ENCODE measurements at regions not wholly inside any gene's neighbourhood (a gene's known extent, or its start where the extent isn't known, plus 50 kb on each side); places are given as distances from the start of the nearest gene placed in this dataset.

DNA sequence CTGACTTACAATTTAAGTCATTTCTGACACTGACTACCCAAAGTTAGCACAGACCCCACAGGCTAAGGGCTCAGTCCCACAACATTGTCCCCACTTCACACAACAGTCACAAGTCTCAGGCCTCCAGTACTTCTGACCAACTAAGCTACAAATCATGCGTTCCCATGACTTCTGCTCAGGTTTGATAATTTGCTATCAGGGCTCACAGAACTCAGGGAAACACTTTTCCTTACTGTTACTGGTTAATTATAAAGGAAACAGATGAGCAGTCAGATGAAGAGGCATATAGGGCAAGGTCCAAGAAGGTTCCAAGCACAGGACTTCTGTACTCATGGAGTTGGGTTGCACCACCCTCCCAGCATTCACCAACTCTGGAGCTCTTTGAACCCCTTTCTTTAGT lies 151.2 kb upstream of the TNR start:
- DNase-seq = no peak

DNA sequence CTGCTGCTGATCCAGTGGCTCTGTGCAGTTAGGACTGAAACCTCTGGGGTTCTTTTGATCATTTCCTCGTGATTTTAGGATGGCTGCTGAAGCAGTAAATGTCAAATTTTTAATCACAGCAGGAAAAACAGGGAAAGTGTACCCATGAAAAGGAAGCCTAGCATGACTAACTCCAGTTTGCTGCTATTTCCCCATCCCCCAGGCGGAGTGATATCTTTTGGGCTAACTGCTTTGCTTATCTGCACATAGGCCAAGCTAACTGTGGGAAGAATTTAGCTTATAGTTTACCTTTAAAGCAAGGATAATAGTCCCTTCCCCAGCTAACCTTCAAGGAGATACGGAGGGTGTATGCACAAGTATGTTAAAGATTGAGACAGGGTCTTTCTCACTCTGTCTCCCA lies 149.8 kb upstream of the TNR start:
- no peak for DNase-seq

DNA sequence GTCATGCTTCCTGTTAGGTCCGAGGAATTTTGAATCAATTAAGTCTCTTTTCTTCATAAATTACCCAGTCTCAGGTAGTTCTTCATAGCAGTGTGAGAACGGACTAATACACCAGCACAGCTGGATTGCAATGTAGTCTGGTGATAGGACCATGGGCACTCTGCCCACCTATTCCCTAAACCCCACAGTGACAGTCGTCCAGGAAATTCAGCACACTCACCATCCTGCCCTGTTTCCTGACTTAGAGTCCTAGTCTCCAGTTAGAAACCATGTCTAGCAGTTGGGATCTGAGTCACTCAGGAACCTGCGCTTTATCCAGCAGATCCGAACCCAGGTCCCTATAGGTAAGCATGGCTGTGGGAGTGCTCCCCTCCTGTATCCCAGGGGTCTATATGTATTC lies 149.3 kb upstream of the TNR start:
- no peak for DNase-seq

DNA sequence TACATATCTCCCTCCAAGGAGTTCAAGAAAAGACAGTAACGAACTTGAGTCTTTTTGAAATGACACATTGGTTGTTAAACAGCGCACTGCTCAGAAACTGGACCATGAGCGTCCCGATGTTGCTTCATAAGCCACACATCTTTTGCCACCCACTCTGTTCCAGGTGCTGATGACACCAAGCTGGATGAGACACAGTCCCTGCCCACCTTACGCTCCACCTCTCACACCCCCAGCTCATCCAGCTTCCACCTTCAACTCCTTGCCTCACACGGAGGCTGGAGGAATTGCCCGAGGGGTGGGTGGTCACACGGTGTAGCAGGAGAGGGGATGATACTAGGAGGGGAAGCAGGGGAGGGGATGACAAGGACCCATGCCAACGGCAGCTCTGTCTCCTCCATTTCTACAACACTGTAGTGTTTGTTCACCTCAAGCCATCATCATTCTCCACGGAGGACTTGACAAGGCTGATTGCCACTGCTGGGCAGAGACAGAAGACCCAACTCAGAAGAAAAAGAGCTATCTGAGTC lies 148.5 kb upstream of the TNR start:
- no peak for DNase-seq

DNA sequence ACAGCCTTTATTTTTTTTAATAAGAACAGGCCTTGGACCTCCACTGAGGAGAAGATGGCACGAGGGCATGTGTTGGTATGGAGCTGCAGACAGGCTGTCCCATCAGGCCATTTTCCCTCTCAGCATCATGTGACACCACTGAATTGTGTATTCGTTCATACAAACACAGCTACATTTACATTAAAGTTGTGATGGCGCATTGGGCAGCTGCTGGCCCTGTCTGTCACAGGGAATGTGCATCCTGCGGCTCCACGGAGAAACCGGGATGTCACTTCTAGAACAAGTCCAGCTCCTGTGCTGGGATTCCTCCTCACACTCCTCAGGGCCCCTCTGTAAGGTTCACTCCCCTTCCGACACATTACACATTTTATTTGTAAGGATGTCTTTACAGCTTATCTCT lies 147.6 kb upstream of the TNR start:
- DNase-seq = no peak

DNA sequence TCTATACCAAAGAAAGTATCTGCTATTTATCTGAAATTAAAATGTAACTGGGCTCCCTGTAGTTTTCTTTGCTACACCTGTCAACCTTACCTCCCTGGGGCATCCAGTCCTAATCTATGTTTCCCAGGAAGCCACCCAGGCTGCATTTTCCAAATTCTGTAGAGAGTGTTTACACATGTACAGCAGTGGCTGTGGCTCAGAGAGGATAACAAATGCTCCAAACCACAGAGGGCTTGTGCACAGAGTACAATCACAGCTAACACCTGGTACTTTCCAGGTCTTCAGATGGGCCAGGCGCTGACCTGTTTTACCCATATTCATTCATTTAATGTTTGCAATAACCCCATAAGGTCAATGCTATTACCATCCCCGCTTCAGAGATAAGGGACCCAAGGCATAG lies 146.5 kb upstream of the TNR start:
- DNase-seq = no peak

DNA sequence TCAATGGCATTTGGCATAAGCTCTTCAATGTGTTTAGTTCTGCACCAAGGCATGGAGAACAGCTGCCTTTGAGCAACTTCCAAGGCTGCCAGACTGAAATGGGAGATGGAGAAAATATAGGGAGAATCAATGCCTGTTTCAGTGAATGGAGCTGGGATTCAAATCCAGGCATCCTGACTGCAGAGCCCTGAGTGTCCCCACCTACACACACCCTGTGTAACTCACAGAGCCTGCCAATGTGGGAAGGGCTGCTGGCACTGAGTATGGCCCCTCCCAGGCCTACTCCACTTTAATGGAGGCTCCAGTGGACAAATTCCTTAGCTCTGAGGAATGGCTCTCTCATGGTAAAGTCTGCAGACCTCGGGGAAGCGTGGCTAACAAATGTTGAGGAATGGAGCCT lies 145.6 kb upstream of the TNR start:
- DNase-seq = no peak

DNA sequence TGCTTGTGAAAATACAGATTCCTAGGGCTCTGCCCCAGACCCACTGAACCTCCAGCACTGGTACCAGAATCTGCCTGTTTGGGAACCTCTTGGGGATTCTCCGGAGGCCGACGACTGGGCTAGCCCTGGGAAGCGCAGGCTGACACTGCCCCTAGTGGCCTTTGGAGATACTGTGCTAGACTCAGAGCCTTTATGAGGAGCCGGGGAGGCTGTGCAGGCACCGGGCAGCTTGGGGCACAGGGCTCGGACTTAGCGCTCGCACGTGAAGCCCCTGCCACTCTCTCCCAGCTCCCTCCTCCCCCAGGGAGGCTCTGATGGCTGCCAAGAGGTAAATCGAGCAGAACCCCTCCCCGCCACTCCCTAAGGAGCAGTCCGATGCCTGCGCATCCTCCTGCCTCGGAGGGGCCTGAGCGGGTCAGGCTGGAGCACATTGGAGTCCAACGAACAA lies 144.6 kb upstream of the TNR start:
- DNase-seq = peak; percentile 81

DNA sequence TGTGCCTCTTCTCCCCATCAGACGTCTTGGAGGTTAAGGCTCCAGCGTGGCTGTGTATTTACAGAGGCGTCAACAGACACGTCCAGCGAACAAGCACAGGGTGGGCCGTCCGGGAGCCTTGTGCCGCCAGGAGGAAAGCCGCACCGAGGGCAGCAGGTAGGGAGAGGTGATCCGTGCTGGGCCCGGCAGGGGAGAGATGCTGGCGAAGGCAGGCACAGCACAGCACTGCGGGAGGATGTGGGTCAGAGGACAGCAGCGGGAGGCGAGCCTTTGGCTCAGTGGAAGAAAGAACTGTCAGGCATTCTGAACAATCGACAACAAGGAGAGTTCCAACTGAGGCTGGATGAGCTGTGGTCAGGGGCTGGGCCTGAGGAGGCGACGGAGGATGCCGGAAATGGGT lies 144.1 kb upstream of the TNR start:
- no peak for DNase-seq

DNA sequence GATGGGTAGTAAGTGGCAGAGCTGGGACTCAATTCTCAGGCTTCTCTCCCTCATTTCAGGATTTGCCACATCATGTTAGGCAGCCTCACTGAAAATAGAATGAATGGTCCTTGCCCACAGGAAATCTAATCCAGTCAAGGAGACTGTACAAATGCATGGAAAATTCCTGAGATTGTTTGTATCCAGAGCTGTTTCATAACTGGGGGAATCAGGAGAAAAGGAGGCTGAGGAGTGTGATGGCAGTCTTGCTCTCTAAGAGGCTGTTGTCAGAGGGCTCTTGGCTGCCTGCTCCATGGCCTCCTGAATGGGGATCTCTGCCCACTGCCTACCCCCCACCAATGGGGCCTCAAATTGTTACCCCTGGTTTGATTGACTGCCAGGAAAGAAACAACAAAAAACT lies 141.9 kb upstream of the TNR start:
- no peak for DNase-seq

DNA sequence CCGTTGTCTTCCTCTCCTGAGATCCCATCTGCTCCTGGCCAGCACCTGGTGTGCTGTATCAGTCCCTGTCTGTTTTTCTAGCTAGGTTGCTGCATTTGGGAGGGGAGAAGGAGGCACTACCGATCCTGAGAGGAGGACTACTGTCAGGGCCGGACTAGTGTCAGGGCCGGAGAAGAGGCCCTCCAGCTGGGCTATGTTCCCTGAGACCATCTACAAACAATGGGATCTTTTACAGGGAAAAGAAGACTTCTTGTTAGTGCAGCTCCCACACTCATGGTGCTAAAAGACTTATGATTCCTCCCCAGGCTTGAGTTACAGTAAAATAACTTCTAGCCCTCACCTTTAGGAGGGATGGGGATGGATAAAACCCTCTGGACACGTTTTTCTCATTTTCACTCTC lies 141.0 kb upstream of the TNR start:
- no peak for DNase-seq

DNA sequence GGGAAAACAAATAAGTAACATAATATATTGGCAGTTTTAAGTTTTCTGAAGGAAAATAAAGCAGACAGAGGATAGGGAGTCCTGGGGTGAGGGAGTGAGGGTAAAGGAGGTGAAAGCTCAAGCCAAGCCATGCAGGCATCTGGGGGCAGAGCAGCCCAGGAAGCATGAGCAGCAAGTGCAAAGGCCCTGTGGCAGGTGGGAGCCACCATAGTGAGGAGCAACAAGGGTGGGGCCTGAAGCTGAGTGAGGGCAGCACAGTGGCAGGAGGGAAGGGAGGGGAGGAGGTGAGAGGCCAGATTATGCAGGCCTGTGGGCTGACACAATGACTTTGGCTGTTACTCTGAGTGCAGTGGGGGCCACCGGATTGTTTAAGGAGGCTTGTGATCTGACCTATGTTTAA lies 138.8 kb upstream of the TNR start:
- no peak for DNase-seq

DNA sequence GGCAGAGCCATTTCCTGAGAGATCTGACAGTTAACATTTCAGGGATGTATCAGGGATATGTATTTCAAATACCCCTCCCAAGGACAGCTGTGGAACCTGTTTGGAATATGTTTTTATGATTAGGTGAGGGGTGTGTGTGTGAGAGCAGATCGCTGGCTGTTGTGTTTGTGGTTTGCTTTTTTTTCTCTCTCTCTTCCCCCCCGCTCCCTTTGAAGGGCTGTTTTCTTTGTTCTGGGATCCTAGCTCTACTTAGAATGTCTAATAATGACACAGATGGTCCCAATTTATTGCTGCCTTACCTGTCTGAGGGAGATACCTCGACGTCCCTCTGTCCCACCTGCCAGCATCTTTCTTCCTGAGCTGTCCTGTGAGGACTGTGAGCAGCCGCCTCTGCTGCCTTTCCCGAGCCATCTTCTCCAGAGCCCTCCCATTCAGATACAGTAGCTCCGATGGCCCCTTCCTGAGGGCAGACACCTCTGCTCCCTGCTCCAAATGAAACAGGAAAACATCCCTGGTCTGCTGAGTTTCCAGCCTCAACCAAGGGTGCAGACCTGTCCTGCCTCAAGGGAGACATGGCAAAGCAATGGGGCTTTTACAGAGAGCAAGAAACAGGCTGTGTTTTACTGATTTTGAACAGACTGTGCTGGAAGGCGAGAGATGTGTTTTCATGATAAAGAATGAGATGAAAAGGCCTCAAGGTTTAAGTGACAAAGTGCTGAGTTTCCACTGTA lies 138.0 kb upstream of the TNR start:
- DNase-seq = no peak

DNA sequence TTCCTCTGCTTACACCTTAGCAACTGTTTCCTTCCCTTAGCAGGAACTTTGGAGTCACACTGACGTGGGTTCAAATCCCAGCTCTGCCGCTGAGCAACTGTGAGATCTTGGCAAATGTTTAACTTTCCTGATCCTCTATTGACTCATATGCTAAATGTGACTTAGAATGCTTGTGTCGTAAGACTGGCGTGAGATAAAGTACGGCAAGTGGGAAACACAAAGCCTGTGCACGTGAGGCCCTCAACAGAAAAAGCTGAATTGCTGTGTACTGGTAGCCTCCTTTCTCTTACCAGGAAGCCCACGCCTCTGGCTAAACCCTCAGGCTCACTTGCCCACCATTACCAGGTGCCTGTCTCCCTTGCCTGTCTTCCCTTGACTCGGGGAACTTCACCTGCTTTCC lies 135.4 kb upstream of the TNR start:
- no peak for DNase-seq

DNA sequence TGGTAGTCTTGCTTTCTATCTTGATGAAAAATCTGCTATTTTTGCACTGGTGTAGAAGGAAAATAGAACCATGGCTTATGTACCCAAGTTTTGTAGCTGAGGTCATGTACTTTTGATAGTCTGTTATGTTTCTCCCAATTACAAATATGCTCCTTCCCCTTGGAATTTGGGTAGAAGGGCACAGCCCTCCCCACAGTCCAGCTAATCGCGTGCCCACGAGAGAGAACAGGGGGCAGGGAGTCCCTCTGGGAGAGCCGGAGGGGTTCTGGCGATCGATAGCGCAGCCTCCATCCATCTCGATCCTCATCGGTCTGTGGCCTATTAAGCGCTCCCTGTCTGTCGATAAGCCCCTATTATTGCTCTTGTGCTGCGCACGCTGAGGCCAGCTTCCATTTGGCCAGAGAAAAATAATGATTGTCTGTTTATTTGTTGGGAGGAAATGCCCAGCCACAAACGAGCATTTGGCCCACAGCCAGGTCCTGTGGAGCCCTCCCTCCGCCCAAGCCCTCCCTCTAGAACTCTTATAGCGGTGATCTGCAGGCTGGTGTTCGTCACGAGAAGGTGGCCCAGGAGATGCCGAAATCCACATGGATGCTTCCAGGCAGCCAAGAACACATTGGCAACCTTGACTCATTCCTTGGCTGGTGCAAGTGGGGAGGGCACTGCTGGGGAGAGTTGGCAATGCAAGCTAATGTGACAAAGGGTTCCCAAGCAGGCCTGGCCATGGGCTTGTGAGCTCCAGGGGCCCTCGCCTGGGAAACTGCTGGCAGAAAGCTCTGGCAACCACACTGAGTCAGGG lies 134.7 kb upstream of the TNR start:
- DNase-seq = no peak

DNA sequence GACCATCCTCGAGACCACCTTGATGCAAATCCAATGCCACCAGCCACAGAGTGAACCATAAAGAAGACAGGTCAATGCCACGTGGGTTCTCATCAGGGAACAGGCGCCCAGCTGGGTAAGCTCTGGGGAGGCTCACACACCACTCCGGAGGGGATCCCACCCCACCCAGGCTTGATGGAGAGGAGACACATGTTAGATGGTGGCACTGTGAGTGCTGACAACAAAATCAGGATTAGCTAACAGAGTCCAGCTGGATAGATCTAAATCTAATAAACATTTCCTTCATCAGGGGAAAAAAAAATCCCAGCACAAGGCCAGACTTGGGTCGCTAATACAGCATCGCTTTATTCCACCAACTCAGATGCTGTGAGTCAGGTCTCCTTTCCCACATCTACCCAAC lies 132.2 kb upstream of the TNR start:
- DNase-seq = no peak

DNA sequence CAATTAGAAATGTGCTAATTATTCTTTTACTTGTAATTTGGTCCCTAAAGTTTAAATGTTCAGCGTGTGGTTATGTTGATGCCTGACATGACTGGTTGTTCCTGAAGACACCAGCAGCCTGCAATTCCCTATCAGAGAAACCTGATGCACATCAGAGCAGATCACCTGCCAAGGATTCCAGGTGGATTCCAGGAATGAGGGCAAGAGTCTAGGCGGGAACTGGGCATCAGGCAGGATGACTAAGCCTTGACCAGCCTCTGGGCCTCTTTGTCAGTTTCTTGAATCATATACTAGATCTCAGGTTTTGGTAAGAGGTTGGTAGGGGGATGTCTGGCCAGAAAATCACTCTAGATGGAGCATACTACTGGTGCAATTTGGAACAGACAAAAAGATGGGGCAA lies 130.7 kb upstream of the TNR start:
- DNase-seq = no peak

DNA sequence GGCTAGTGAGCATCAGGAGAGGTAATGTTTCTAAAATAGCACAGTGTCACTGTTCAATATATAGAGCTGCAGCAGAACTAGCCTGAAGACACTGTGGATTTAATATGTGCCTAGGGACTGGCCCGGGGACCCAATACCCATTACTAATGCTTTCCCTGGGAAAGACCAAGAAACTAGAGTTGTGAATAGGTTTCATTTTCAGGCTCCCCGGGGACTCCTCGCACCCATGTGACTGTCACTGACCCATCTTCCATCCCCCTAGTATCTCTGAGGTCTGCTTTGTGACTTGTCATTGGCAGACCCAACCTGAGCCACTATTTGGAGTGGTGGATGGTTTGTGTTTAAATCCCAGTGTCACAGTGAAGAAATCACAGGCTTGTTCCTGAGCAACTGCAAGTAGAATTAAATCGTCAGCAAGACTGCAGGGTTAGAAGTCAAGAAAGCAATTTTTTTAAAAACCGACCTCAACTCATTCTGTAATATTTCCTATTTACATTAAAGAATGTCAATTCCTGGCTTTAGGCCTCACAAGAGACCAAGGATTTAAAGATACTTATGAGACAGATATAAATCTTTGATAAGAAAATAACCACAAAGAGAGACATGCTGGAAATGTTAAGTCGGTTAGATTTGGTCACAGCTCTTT lies 130.0 kb upstream of the TNR start:
- DNase-seq = no peak

DNA sequence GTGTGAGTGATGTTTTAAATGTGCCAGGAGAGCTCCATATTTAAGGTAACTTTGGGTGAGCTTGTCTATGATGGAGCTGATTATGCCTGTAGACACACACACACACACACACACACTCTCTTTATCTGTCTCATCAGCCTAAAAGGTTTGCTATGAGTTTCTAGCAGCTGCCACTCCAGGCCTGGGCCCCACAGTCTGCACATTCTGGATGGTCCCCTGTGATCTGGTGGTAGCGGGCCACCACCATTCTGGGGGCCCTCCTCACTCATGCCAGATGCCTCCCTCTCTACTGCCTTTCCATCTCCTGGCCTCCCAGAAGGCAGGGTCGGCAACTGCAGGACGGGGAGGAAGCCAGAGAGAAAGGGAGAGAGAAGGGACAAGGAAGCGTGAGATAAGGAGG lies 129.2 kb upstream of the TNR start:
- no peak for DNase-seq

DNA sequence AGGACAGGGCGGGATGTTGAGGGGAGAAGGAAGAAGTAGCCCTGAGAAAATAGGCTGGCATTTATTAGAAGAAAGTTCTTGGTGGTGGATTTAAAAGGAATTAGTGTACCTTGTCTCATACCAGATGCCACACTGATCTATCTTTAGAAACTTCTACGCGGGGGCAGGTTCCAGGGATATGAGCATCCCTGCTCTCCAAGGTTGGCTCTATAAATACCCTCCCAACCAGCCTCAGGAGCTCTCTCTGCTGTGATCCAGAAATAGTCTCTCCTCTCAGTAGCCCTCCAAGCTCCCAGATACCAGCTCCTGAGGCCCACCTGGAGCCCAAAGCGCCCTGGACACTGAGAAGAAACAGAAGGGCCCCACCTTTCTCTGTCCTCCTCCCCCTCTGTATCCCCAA lies 128.3 kb upstream of the TNR start:
- DNase-seq = no peak

DNA sequence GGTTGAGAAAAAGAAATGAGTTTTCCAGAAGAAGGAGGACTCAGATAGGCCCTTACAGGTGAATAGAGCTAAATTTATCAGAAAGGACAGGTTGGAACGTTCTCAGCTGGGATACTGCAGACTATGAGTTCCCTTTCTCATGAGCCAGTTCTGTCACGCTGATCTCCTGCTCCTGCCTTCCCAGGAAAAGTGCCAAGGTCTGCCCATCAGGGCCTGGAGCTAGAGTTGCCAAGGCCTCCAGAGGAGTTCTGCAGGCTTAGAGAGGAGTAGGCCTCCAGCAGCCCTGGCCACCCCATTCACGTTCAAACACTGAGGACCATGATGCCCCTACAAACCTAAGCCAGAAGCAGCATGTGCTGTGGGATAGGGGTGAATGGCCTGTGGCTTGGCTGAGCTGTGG lies 126.8 kb upstream of the TNR start:
- no peak for DNase-seq

DNA sequence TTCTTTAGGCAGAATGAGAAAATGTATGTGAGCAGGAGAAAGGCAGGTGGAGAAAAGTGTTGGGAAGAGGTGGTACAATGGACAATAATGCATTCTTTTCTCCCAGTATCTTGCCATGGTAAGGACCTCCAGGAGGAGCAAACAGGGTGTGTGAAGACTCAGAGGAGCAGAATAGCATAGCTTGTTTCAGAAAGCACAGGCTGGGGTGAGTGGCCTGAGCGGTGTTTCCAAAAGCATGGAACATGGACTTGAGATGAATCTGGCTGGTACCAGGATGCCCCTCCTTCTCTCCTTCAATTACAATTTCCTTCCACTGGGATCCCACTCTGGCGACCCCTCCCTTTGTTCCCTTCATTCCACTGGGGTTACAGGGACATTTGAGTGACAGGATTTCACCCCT lies 123.4 kb upstream of the TNR start:
- no peak for DNase-seq

DNA sequence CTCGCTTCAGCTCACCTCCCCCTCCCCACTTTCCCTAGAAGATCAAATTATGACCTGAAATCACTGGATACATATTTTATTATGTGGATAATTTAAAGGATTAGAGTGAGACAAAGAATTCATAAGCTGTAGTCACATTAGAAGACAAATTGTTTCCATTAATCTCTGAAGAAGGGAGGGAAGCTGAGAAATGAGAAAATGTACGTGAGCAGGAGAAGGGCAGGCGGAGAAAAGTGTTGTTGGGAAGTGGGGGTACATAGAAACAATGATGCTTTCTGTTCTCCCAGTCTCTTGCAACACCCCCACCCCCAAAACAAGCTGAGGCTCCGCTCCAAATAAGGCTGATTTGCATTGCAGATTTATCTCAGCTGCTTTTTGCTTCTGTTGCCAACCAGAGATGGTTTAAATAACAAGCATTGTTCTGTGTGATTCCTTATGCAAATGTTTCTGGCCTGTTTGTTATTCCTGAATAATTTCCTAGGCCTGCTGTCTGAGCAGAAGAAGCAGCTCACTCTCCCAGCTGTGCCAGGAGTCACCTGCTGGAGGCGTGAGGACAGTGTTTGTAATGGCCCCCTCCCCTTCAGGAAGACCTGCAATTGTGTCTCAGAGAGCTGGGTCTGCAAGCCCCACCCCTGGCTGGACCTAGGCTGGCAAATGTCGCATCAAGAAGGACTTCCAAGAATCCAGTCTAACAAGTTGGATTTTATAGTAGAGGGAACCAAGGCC lies 121.8 kb upstream of the TNR start:
- DNase-seq = no peak
